ENCODE measurements at regions not wholly inside any gene's neighbourhood (a gene's known extent, or its start where the extent isn't known, plus 50 kb on each side); places are given as distances from the start of the nearest gene placed in this dataset.

- TF ChIP-seq CTCF (IDR thresholded peaks at IDR 0.05) (no peak), ZNF263 (CRISPR knock-in tag; IDR thresholded peaks at IDR 0.05; ENCODE audit: low read depth) (no peak), MYBL2 (CRISPR knock-in tag; IDR thresholded peaks at IDR 0.05) (no peak), TP53 (CRISPR knock-in tag; IDR thresholded peaks at IDR 0.05) (no peak), ELF4 (CRISPR knock-in tag; IDR thresholded peaks at IDR 0.05; ENCODE audit: low read depth) (no peak), SP1 (CRISPR knock-in tag; conservative IDR thresholded peaks at IDR 0.05) (no peak), NFE2L1 (CRISPR knock-in tag; IDR thresholded peaks at IDR 0.05) (no peak), HMGXB4 (CRISPR knock-in tag; IDR thresholded peaks at IDR 0.05) (no peak), GABPB1 (CRISPR knock-in tag; IDR thresholded peaks at IDR 0.05) (no peak), TEAD1 (CRISPR knock-in tag; IDR thresholded peaks at IDR 0.05) (no peak)
These were observed 1798.9 kb downstream of the MAT2B start for GRCh38 chr5:165304193-165304827.
